ENCODE measurements at regions not wholly inside any gene's neighbourhood (a gene's known extent, or its start where the extent isn't known, plus 50 kb on each side); places are given as distances from the start of the nearest gene placed in this dataset.

DNA sequence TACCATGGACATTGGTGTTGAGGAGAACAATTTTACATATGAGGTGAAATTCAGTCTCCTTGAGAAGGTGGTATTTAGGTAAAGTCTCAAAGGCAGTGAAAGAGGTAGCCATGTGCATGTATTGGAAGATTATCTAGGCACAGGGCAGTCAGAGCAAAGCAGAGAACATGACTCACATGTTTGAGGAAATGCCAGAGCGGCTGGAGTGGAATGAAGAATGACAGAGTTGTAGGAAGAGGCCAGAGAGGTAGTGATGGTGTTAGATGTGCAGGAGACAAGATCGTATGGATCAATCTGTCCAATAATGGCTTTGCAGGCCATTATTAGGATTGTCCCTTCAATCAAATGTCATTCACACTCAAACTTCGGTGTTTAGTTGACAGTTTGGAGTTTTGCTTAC, 449.4 kb upstream of the PTCHD4 start:
- TF ChIP-seq, protein P1, sequence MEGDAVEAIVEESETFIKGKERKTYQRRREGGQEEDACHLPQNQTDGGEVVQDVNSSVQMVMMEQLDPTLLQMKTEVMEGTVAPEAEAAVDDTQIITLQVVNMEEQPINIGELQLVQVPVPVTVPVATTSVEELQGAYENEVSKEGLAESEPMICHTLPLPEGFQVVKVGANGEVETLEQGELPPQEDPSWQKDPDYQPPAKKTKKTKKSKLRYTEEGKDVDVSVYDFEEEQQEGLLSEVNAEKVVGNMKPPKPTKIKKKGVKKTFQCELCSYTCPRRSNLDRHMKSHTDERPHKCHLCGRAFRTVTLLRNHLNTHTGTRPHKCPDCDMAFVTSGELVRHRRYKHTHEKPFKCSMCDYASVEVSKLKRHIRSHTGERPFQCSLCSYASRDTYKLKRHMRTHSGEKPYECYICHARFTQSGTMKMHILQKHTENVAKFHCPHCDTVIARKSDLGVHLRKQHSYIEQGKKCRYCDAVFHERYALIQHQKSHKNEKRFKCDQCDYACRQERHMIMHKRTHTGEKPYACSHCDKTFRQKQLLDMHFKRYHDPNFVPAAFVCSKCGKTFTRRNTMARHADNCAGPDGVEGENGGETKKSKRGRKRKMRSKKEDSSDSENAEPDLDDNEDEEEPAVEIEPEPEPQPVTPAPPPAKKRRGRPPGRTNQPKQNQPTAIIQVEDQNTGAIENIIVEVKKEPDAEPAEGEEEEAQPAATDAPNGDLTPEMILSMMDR (IDR thresholded peaks at IDR 0.05), result no peak
- no peak for TF ChIP-seq ZFX (IDR thresholded peaks at IDR 0.05; ENCODE audit: borderline replicate concordance)
